Breast epithelium (tissue), 3 donors: ENCODE measurements at regions not wholly inside any gene's neighbourhood (a gene's known extent, or its start where the extent isn't known, plus 50 kb on each side); places are given as distances from the start of the nearest gene placed in this dataset.

Experiments used
- CTCF ChIP-seq, 3 donors: fragments of 450-650 bp; IDR thresholded peaks; one replicate each; pipeline ENCODE4 v1.5.1; 2016 to 2017; ENCODE audit warnings: antibody characterized with exemption in 3 of 3, mild to moderate bottlenecking in 3 of 3, moderate library complexity in 3 of 3
- POLR2A ChIP-seq: fragments of 450-650 bp; IDR thresholded peaks from one replicate; pipeline ENCODE4 v1.6.1; 2016; ENCODE audit warnings: antibody characterized with exemption, mild to moderate bottlenecking, moderate library complexity

- TF ChIP-seq CTCF (IDR thresholded peaks at IDR 0.05) (no peak), POLR2A (no peak)
Observed at GRCh38 chr22:48397531-48398180, 1430.0 kb downstream of the BRD1 start.
